ENCODE measurements at regions not wholly inside any gene's neighbourhood (a gene's known extent, or its start where the extent isn't known, plus 50 kb on each side); places are given as distances from the start of the nearest gene placed in this dataset.

- H3K4me3 ChIP-seq (ENCODE audit: low read depth, poor library complexity, severe bottlenecking), result no peak overlapping the region
- intact Hi-C loops (cut with DNase I; ENCODE audit: low total_unique reads), result no loop called here
- TF ChIP-seq CTCF (IDR thresholded peaks at IDR 0.05) (no peak), POLR2A (IDR thresholded peaks at IDR 0.05) (no peak)
- DNase-seq (ENCODE audit: low spot score in 2 of 2), result no peak
Measured at GRCh38 chr9:18118268-18118667, 355.7 kb upstream of the ADAMTSL1 start.

- TF ChIP-seq POLR2A (IDR thresholded peaks at IDR 0.05) (no peak), CTCF (IDR thresholded peaks at IDR 0.05) (no peak)
- H3K4me3 ChIP-seq (ENCODE audit: low read depth, poor library complexity, severe bottlenecking), result no peak overlapping the region
- DNase-seq (ENCODE audit: low spot score in 2 of 2), result no peak
- 54 to 65% methylated on average over 1 of the region's 1 CpG for whole genome bisulfite sequencing, 2 donors
- intact Hi-C loops (cut with DNase I; ENCODE audit: low total_unique reads), result no loop called here
Measured at GRCh38 chr9:18122171-18122570, 351.8 kb upstream of the ADAMTSL1 start.

- WGBS, 2 donors, result 79 to 90% methylated on average over 1 of the region's 1 CpG
- DNase-seq (ENCODE audit: low spot score in 2 of 2), result no peak
- no peak overlapping the region for H3K4me3 ChIP-seq (ENCODE audit: low read depth, poor library complexity, severe bottlenecking)
- TF ChIP-seq POLR2A (IDR thresholded peaks at IDR 0.05) (no peak), CTCF (IDR thresholded peaks at IDR 0.05) (no peak)
- intact Hi-C loops (cut with DNase I; ENCODE audit: low total_unique reads), result no loop called here
Measured at GRCh38 chr9:18124760-18125159, 349.2 kb upstream of the ADAMTSL1 start.

DNA sequence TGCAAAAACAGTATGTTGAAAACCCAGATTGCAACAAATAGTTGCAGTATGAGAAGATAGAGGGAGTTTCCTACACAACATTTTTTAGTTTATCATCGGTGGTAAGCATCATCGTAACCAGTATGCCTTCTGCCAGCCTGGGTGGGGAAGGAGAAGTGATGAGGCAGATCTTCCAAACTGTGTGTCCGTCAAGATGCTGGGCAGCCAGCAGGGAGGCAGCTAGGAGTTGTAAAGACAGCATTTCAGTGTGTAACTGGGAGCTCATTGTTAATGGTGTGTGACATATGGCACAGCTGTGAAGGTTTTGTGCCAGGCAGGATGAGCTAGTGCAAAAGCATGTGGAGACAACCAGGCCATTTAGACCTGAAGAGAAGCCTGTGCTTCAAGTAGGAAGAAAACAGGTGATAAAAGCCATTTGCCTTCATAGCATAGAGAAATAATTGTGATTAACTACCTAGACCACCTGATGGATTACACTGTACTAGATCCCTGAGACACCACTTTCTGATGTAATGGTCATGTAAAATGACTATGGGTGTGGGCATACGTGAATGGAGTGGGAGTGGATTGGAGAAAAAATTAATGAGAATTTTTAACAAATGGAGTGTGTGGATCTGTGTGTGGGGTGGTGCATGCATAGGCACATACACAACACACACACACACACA lies 347.0 kb upstream of the ADAMTSL1 start:
- 60 to 69% methylated on average over 4 of the region's 4 CpGs for WGBS, 2 donors
- no peak for DNase-seq (ENCODE audit: low spot score in 2 of 2)
- intact Hi-C loops (cut with DNase I; ENCODE audit: low total_unique reads), result no loop called here
- H3K4me3 ChIP-seq (ENCODE audit: low read depth, poor library complexity, severe bottlenecking), result no peak overlapping the region
- TF ChIP-seq CTCF (IDR thresholded peaks at IDR 0.05), result no peak
- TF ChIP-seq POLR2A (IDR thresholded peaks at IDR 0.05), result no peak

DNA sequence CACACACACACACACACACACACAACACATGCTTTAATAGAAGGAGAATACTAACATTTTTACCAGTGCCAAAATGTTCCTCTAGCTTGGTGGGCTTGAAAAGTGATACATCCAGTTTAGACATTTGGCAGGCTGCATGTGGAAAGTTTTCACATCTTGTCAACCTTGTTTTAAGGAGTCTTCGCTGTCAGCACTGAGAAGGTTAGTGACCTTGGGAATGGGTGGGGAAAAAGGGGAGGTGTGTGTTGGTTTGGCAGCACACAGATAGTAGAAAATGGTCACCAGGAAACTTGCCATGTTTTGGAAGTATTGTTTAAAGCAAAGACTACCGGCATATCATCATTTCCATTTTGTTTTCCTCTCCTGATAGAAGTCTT lies 346.5 kb upstream of the ADAMTSL1 start:
- TF ChIP-seq CTCF (IDR thresholded peaks at IDR 0.05) (no peak), POLR2A (IDR thresholded peaks at IDR 0.05) (no peak)
- intact Hi-C loops (cut with DNase I; ENCODE audit: low total_unique reads), result no loop called here
- no peak for DNase-seq (ENCODE audit: low spot score in 2 of 2)
- WGBS, 2 donors, result 40 to 75% methylated on average over 2 of the region's 2 CpGs
- no peak overlapping the region for H3K4me3 ChIP-seq (ENCODE audit: low read depth, poor library complexity, severe bottlenecking)

DNA sequence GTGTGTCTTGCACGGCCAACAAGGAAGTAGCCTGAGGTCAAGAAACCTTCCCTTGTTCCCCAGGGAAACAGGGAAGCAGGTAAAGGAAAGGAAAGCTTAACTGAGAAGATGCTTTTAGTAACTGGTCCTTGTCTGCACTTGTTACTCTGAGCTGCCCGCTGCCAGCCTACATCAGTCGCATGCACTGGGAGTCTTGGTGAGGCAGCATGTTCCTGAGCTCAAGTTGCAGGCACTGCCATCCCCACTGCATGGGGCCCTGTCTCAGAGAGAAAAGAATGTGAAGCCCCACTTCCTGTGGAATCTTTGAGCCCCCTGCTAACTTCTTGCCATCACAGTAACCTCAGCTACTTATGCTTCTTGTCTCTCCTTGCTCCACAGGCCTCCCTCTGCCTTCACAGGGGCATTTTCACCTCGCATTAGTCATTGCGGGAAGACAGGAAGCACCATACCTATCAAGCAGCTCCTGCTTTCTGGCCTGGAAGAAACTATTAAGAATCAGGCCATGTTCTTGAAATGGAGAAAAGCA lies 344.1 kb upstream of the ADAMTSL1 start:
- intact Hi-C loops (cut with DNase I; ENCODE audit: low total_unique reads), result no loop called here
- TF ChIP-seq POLR2A (IDR thresholded peaks at IDR 0.05), result no peak
- TF ChIP-seq CTCF (IDR thresholded peaks at IDR 0.05), result no peak
- WGBS, 2 donors, result 86 to 88% methylated on average over 5 of the region's 5 CpGs

More for the DNA sequence above, 344.1 kb upstream of the ADAMTSL1 start:
- H3K4me3 ChIP-seq (ENCODE audit: low read depth, poor library complexity, severe bottlenecking), result no peak overlapping the region
- DNase-seq (ENCODE audit: low spot score in 2 of 2), result no peak
